ENCODE measurements at regions not wholly inside any gene's neighbourhood (a gene's known extent, or its start where the extent isn't known, plus 50 kb on each side); places are given as distances from the start of the nearest gene placed in this dataset.

- peaks cover 6% of the 10 kb centered on the region; the same call in 1 of the 2 replicates for H3K9me3 ChIP-seq
- intact Hi-C loops (cut with micrococcal nuclease; ENCODE audit: unreplicated experiment) = no loop called here
- no peaks in the 10 kb centered on the region for H3K27me3 ChIP-seq (replicated peaks; ENCODE audit: control insufficient read depth, insufficient read depth, low read length)
- H3K27me3 Mint-ChIP-seq (ENCODE audit: insufficient read depth, unreplicated experiment) = no peaks in the 10 kb centered on the region
- no peak overlapping the region for H3K4me3 Mint-ChIP-seq (ENCODE audit: unreplicated experiment)
- ChIA-PET CTCF (no interaction called here), POLR2A (no interaction called here)
- DNase-seq = no peak
- BruUV-seq (replicated peaks) = no TSS peak
- peaks cover 33% of the 10 kb centered on the region for H3K9me3 Mint-ChIP-seq (ENCODE audit: unreplicated experiment)
- no peak overlapping the region for H3K27ac Mint-ChIP-seq (ENCODE audit: unreplicated experiment)
- H3K4me3 ChIP-seq (ENCODE audit: low read depth, low read length) = no peak overlapping the region
- no peaks in the 10 kb centered on the region for H3K4me1 Mint-ChIP-seq (ENCODE audit: low read depth, unreplicated experiment)
- H3K36me3 ChIP-seq (ENCODE audit: control insufficient read depth, insufficient read depth, low read length) = no peaks in the 10 kb centered on the region
- TF ChIP-seq, protein P1, sequence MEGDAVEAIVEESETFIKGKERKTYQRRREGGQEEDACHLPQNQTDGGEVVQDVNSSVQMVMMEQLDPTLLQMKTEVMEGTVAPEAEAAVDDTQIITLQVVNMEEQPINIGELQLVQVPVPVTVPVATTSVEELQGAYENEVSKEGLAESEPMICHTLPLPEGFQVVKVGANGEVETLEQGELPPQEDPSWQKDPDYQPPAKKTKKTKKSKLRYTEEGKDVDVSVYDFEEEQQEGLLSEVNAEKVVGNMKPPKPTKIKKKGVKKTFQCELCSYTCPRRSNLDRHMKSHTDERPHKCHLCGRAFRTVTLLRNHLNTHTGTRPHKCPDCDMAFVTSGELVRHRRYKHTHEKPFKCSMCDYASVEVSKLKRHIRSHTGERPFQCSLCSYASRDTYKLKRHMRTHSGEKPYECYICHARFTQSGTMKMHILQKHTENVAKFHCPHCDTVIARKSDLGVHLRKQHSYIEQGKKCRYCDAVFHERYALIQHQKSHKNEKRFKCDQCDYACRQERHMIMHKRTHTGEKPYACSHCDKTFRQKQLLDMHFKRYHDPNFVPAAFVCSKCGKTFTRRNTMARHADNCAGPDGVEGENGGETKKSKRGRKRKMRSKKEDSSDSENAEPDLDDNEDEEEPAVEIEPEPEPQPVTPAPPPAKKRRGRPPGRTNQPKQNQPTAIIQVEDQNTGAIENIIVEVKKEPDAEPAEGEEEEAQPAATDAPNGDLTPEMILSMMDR (IDR thresholded peaks at IDR 0.05; ENCODE audit: insufficient read depth in 1 of 2, low read depth in 1 of 2, low read length in 1 of 2, severe bottlenecking in 1 of 2, unreplicated experiment in 1 of 2) = no peak
- no peaks in the 10 kb centered on the region for H3K4me1 ChIP-seq
- no peaks in the 10 kb centered on the region for H3K36me3 Mint-ChIP-seq (ENCODE audit: insufficient read depth, unreplicated experiment)
Observed at GRCh38 chr15:35191783-35192182, 106.7 kb upstream of the NANOGP8 start.

DNA sequence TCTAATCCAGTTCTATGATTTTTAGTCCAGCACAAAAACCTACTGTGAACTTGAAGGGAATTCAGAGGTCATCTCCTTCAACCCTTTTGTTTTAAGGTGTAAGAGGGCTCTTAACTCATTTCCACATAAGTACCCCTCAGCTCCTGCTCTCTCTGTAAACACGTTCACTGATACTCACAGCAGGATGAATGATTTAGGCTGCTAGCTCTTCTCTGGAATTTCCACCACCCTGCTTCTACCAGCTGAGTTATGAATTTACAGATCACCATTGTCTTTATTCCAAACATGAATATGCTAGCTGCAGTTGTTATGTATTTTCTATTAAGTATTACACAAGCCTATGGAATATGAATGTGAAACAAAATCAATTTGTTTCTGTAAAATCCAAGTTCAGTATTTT, 101.3 kb upstream of the NANOGP8 start:
- H3K9me3 ChIP-seq = no peaks in the 10 kb centered on the region
- TF ChIP-seq, protein P1 (IDR thresholded peaks at IDR 0.05; ENCODE audit: insufficient read depth in 1 of 2, low read depth in 1 of 2, low read length in 1 of 2, severe bottlenecking in 1 of 2, unreplicated experiment in 1 of 2) = no peak
- intact Hi-C loops (cut with micrococcal nuclease; ENCODE audit: unreplicated experiment) = no loop called here
- H3K4me3 ChIP-seq (ENCODE audit: low read depth, low read length) = no peak overlapping the region
- H3K9me3 Mint-ChIP-seq (ENCODE audit: unreplicated experiment) = peaks cover 18% of the 10 kb centered on the region
- H3K27me3 ChIP-seq (replicated peaks; ENCODE audit: control insufficient read depth, insufficient read depth, low read length) = no peaks in the 10 kb centered on the region
- H3K4me3 Mint-ChIP-seq (ENCODE audit: unreplicated experiment) = no peak overlapping the region
- POLR2A ChIA-PET = no interaction called here
- no peaks in the 10 kb centered on the region for H3K36me3 ChIP-seq (ENCODE audit: control insufficient read depth, insufficient read depth, low read length)
- no TSS peak for BruUV-seq (replicated peaks)
- no peaks in the 10 kb centered on the region for H3K4me1 Mint-ChIP-seq (ENCODE audit: low read depth, unreplicated experiment)
- H3K36me3 Mint-ChIP-seq (ENCODE audit: insufficient read depth, unreplicated experiment) = no peaks in the 10 kb centered on the region
- no peaks in the 10 kb centered on the region for H3K4me1 ChIP-seq
- DNase-seq = no peak
- CTCF ChIA-PET = no interaction called here
- H3K27ac Mint-ChIP-seq (ENCODE audit: unreplicated experiment) = no peak overlapping the region
- H3K27me3 Mint-ChIP-seq (ENCODE audit: insufficient read depth, unreplicated experiment) = no peaks in the 10 kb centered on the region

DNA sequence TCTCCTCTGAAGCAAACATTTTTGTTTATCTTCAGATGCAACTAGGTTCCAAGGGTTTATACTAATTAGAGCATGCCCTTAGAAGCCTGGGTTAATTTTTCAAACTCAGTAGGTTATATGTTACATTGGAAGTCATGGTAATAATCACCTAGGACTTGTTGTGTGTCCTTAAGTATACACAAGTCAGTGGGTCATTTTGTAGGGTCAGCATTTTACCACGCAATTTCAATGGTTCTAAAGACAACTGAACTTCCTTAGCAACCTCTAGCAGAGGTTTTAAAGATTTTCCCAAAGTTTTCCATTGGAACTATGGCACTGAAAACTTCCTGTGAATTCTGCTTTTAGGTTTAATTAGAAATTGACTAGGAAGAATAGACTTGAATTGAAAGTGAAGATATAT, 99.6 kb upstream of the NANOGP8 start:
- no peaks in the 10 kb centered on the region for H3K9me3 ChIP-seq
- H3K4me1 Mint-ChIP-seq (ENCODE audit: low read depth, unreplicated experiment) = no peaks in the 10 kb centered on the region
- no peaks in the 10 kb centered on the region for H3K27me3 Mint-ChIP-seq (ENCODE audit: insufficient read depth, unreplicated experiment)
- H3K36me3 ChIP-seq (ENCODE audit: control insufficient read depth, insufficient read depth, low read length) = no peaks in the 10 kb centered on the region
- TF ChIP-seq, protein P1 (IDR thresholded peaks at IDR 0.05; ENCODE audit: insufficient read depth in 1 of 2, low read depth in 1 of 2, low read length in 1 of 2, severe bottlenecking in 1 of 2, unreplicated experiment in 1 of 2) = no peak
- no peaks in the 10 kb centered on the region for H3K36me3 Mint-ChIP-seq (ENCODE audit: insufficient read depth, unreplicated experiment)
- POLR2A ChIA-PET = no interaction called here
- DNase-seq = no peak
- H3K4me3 Mint-ChIP-seq (ENCODE audit: unreplicated experiment) = no peak overlapping the region
- no peaks in the 10 kb centered on the region for H3K4me1 ChIP-seq
- no peaks in the 10 kb centered on the region for H3K27me3 ChIP-seq (replicated peaks; ENCODE audit: control insufficient read depth, insufficient read depth, low read length)
- intact Hi-C loops (cut with micrococcal nuclease; ENCODE audit: unreplicated experiment) = no loop called here
- CTCF ChIA-PET = no interaction called here
- H3K27ac Mint-ChIP-seq (ENCODE audit: unreplicated experiment) = no peak overlapping the region
- no TSS peak for BruUV-seq (replicated peaks)
- peaks cover 6% of the 10 kb centered on the region for H3K9me3 Mint-ChIP-seq (ENCODE audit: unreplicated experiment)
- no peak overlapping the region for H3K4me3 ChIP-seq (ENCODE audit: low read depth, low read length)

Data from Caco-2 (cell line).